GM12878 (cell line): ENCODE measurements at regions not wholly inside any gene's neighbourhood (a gene's known extent, or its start where the extent isn't known, plus 50 kb on each side); places are given as distances from the start of the nearest gene placed in this dataset.

ENCODE experiments used
- BCL11A ChIP-seq: IDR thresholded peaks from 2 replicates; pipeline ENCODE4 v1.6.1; 2011; ENCODE audit warnings: low read depth, low read length
- CHD1 ChIP-seq: IDR thresholded peaks from 2 replicates; pipeline ENCODE4 v1.6.1; 2012; ENCODE audit warnings: low read depth, low read length, improper control_type of control experiment
- MTA3 ChIP-seq: IDR thresholded peaks from 2 replicates; pipeline ENCODE4 v1.6.1; 2012; ENCODE audit warnings: low read length, inconsistent platforms, borderline replicate concordance
- RAD51 ChIP-seq: fragments of 450-650 bp; IDR thresholded peaks from 2 replicates; pipeline ENCODE4 v1.6.1; 2016; ENCODE audit warnings: moderate library complexity, mild to moderate bottlenecking, inconsistent platforms
- RB1 ChIP-seq: fragments of 450-650 bp; formaldehyde crosslinking; IDR thresholded peaks from 2 replicates; pipeline ENCODE4 v1.6.1; 2017; ENCODE audit warnings: mild to moderate bottlenecking, borderline replicate concordance
- ZNF622 ChIP-seq: fragments of 450-650 bp; IDR thresholded peaks from 2 replicates; pipeline ENCODE4 v1.6.1; 2017; ENCODE audit warnings: mild to moderate bottlenecking, inconsistent platforms
- TF ChIP-seq, protein P1 (sequence below): fragments of 450-650 bp; formaldehyde crosslinking; IDR thresholded peaks from 2 replicates; pipeline ENCODE4 v1.4.0; 2022; ENCODE audit warnings: mild to moderate bottlenecking, moderate library complexity
- TF ChIP-seq, protein P2 (sequence below): IDR thresholded peaks from 2 replicates; pipeline ENCODE4 v1.6.1; 2012; ENCODE audit warnings: mild to moderate bottlenecking, low read depth, low read length

DNA sequence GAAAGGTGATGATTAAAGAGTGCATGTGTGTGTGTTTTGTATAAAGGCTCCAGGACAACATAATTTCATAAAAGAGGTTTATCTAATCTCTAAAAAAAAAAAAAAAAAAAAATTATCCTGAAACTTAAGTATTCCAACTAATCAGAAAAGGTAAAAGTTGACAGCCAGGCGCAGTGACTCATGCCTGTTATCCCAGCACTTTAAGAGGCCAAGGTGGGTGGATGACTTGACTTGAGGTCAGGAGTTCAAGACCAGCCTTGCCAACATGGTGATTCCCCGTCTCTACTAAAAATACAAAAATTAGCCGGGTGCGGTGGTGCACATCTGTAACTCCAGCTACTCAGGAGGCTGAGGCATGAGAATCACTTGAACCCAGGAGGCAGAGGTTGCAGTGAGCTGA is 632.7 kb upstream of the CHORDC1 start (continued):
- TF ChIP-seq, protein P1, sequence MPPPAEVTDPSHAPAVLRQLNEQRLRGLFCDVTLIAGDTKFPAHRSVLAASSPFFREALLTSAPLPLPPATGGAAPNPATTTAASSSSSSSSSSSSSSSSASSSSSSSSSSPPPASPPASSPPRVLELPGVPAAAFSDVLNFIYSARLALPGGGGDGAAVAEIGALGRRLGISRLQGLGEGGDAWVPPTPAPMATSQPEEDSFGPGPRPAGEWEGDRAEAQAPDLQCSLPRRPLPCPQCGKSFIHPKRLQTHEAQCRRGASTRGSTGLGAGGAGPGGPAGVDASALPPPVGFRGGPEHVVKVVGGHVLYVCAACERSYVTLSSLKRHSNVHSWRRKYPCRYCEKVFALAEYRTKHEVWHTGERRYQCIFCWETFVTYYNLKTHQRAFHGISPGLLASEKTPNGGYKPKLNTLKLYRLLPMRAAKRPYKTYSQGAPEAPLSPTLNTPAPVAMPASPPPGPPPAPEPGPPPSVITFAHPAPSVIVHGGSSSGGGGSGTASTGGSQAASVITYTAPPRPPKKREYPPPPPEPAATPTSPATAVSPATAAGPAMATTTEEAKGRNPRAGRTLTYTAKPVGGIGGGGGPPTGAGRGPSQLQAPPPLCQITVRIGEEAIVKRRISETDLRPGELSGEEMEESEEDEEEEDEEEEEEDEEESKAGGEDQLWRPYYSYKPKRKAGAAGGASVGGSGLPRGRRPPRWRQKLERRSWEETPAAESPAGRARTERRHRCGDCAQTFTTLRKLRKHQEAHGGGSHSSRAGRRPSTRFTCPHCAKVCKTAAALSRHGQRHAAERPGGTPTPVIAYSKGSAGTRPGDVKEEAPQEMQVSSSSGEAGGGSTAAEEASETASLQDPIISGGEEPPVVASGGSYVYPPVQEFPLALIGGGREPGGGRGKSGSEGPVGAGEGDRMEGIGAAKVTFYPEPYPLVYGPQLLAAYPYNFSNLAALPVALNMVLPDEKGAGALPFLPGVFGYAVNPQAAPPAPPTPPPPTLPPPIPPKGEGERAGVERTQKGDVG (CRISPR knock-in tag): no peak
- TF ChIP-seq, protein P2, sequence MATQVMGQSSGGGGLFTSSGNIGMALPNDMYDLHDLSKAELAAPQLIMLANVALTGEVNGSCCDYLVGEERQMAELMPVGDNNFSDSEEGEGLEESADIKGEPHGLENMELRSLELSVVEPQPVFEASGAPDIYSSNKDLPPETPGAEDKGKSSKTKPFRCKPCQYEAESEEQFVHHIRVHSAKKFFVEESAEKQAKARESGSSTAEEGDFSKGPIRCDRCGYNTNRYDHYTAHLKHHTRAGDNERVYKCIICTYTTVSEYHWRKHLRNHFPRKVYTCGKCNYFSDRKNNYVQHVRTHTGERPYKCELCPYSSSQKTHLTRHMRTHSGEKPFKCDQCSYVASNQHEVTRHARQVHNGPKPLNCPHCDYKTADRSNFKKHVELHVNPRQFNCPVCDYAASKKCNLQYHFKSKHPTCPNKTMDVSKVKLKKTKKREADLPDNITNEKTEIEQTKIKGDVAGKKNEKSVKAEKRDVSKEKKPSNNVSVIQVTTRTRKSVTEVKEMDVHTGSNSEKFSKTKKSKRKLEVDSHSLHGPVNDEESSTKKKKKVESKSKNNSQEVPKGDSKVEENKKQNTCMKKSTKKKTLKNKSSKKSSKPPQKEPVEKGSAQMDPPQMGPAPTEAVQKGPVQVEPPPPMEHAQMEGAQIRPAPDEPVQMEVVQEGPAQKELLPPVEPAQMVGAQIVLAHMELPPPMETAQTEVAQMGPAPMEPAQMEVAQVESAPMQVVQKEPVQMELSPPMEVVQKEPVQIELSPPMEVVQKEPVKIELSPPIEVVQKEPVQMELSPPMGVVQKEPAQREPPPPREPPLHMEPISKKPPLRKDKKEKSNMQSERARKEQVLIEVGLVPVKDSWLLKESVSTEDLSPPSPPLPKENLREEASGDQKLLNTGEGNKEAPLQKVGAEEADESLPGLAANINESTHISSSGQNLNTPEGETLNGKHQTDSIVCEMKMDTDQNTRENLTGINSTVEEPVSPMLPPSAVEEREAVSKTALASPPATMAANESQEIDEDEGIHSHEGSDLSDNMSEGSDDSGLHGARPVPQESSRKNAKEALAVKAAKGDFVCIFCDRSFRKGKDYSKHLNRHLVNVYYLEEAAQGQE: no peak
- TF ChIP-seq CHD1 (no peak), RB1 (no peak), RAD51 (no peak), MTA3 (no peak), ZNF622 (no peak), BCL11A (no peak)
